ENCODE measurements at regions not wholly inside any gene's neighbourhood (a gene's known extent, or its start where the extent isn't known, plus 50 kb on each side); places are given as distances from the start of the nearest gene placed in this dataset.

- Histone ChIP-seq H3K9me3 (ENCODE audit: low read depth, low read length, poor library complexity, severe bottlenecking) (no peaks in the 10 kb centered on the region), H3K27ac (ENCODE audit: low read depth, low read length, poor library complexity, severe bottlenecking) (no peak overlapping the region), H3K4me1 (ENCODE audit: insufficient read depth, low read length, poor library complexity, severe bottlenecking) (no peaks in the 10 kb centered on the region), H3K4me3 (ENCODE audit: low read depth, low read length, poor library complexity, severe bottlenecking) (no peak overlapping the region), H3K27me3 (replicated peaks; ENCODE audit: insufficient read depth, low read depth, low read length, poor library complexity) (no peaks in the 10 kb centered on the region), H3K36me3 (ENCODE audit: insufficient read depth, low read length, poor library complexity, severe bottlenecking) (no peaks in the 10 kb centered on the region)
- BruUV-seq (replicated peaks) = no TSS peak
- ChIA-PET POLR2A (ENCODE audit: low non-redundant PET) (no interaction called here), CTCF (no interaction called here)
- no peak for DNase-seq (ENCODE audit: low spot score)
- intact Hi-C loops (cut with micrococcal nuclease; ENCODE audit: unreplicated experiment) = no loop called here
- TF ChIP-seq CTCF (conservative IDR thresholded peaks at IDR 0.05; ENCODE audit: low read depth, low read length) = no peak
- no peak for TF ChIP-seq EZH2 (IDR thresholded peaks at IDR 0.05; ENCODE audit: borderline replicate concordance, low read depth, low read length, poor library complexity, severe bottlenecking)
These were observed 455.6 kb upstream of the PROK2 start for GRCh38 chr3:72240531-72240930.

- CTCF ChIA-PET = no interaction called here
- no peak overlapping the region for H3K27ac ChIP-seq (ENCODE audit: low read depth, low read length, poor library complexity, severe bottlenecking)
These were observed 453.9 kb upstream of the PROK2 start for GRCh38 chr3:72238801-72239200.

GRCh38 chr3:72238010-72238691 lies 453.2 kb upstream of the PROK2 start:
- intact Hi-C loops (cut with micrococcal nuclease; ENCODE audit: unreplicated experiment) = no loop called here
- Histone ChIP-seq H3K9me3 (ENCODE audit: low read depth, low read length, poor library complexity, severe bottlenecking) (no peaks in the 10 kb centered on the region), H3K4me3 (ENCODE audit: low read depth, low read length, poor library complexity, severe bottlenecking) (no peak overlapping the region), H3K27me3 (replicated peaks; ENCODE audit: insufficient read depth, low read depth, low read length, poor library complexity) (no peaks in the 10 kb centered on the region), H3K4me1 (ENCODE audit: insufficient read depth, low read length, poor library complexity, severe bottlenecking) (no peaks in the 10 kb centered on the region), H3K36me3 (ENCODE audit: insufficient read depth, low read length, poor library complexity, severe bottlenecking) (no peaks in the 10 kb centered on the region), H3K27ac (ENCODE audit: low read depth, low read length, poor library complexity, severe bottlenecking) (no peak overlapping the region)
- TF ChIP-seq EZH2 (IDR thresholded peaks at IDR 0.05; ENCODE audit: borderline replicate concordance, low read depth, low read length, poor library complexity, severe bottlenecking) (no peak), CTCF (conservative IDR thresholded peaks at IDR 0.05; ENCODE audit: low read depth, low read length) (no peak)
- POLR2A ChIA-PET (ENCODE audit: low non-redundant PET) = no interaction called here
- CTCF ChIA-PET = no interaction called here
- BruUV-seq (replicated peaks) = no TSS peak
- DNase-seq (ENCODE audit: low spot score) = no peak

More at GRCh38 chr3:72238801-72239200, 453.9 kb upstream of the PROK2 start:
- no peak overlapping the region for H3K4me3 ChIP-seq (ENCODE audit: low read depth, low read length, poor library complexity, severe bottlenecking)
- POLR2A ChIA-PET (ENCODE audit: low non-redundant PET) = no interaction called here
- H3K4me1 ChIP-seq (ENCODE audit: insufficient read depth, low read length, poor library complexity, severe bottlenecking) = no peaks in the 10 kb centered on the region
- intact Hi-C loops (cut with micrococcal nuclease; ENCODE audit: unreplicated experiment) = no loop called here
- H3K36me3 ChIP-seq (ENCODE audit: insufficient read depth, low read length, poor library complexity, severe bottlenecking) = no peaks in the 10 kb centered on the region
- TF ChIP-seq CTCF (conservative IDR thresholded peaks at IDR 0.05; ENCODE audit: low read depth, low read length) (no peak), EZH2 (IDR thresholded peaks at IDR 0.05; ENCODE audit: borderline replicate concordance, low read depth, low read length, poor library complexity, severe bottlenecking) (no peak)
- H3K27me3 ChIP-seq (replicated peaks; ENCODE audit: insufficient read depth, low read depth, low read length, poor library complexity) = no peaks in the 10 kb centered on the region
- no peaks in the 10 kb centered on the region for H3K9me3 ChIP-seq (ENCODE audit: low read depth, low read length, poor library complexity, severe bottlenecking)
- BruUV-seq (replicated peaks) = no TSS peak
- no peak for DNase-seq (ENCODE audit: low spot score)
